Heart left ventricle (tissue), 13 donors: ENCODE measurements at regions not wholly inside any gene's neighbourhood (a gene's known extent, or its start where the extent isn't known, plus 50 kb on each side); places are given as distances from the start of the nearest gene placed in this dataset.

ENCODE experiments used
- CTCF ChIP-seq, 12 donors: fragments of 200-600 bp; sonication (generic) in 4 of 12; IDR thresholded peaks; one replicate each; pipeline versions ENCODE4 v1.5.0 to v1.8.0; 2018 to 2022; ENCODE audit warnings: antibody characterized with exemption in 12 of 12, mild to moderate bottlenecking in 5 of 12
- POLR2A ChIP-seq, 2 donors: fragments of 450-650 bp; IDR thresholded peaks; one replicate each; pipeline ENCODE4 v1.6.1; 2017; ENCODE audit warnings: antibody characterized with exemption in 2 of 2, mild to moderate bottlenecking in 2 of 2, moderate library complexity in 2 of 2
- donor health status: ischemic (EF 13 %, LVEDD 7.1; RV severe dilation, severe dysfunction).
- donor health status: DM: no; HTN: yes; CAD: no.
- donor health status: DM: no; HTN: no; CAD: no.
- donor health status: ischemic (EF 25% LVEDD 6.9; RV normal size, moderate dysfunction).
- donor health status: ischemic (EF 25% LVEDD 5.7; RV mildly dilated, moderate dysfunction).
- donor health status: ischemic (EF 35%, LVEDD 5.7; RV mildly dilated, moderate dysfunction).
- donor health status: nonischemic (EF 11% LVEDD 7.7; RV severe dilation, severe dysfunction).
- donor health status: DM: yes; HTN: yes; CAD: no.
- donor health status: PGD.
- donor health status: ischemic (EF 29% LVEDD 5.4; RV normal size, mild dysfunction).
- donor health status: nonischemic (EF 23%, LVEDD 6.1; RV moderate dilation, normal function).

GRCh38 chr9:107933516-107933915 is 443.9 kb upstream of the KLF4 start:
- TF ChIP-seq CTCF (IDR thresholded peaks at IDR 0.05) (no peak), POLR2A (IDR thresholded peaks at IDR 0.05) (no peak)
